GM23338 (cell line): ENCODE measurements at regions not wholly inside any gene's neighbourhood (a gene's known extent, or its start where the extent isn't known, plus 50 kb on each side); places are given as distances from the start of the nearest gene placed in this dataset.

ENCODE experiments used
- CREB1 ChIP-seq: fragments of 250-450 bp; sonication (Bioruptor Pico); IDR thresholded peaks from 2 replicates; pipeline ENCODE4 v1.5.0; 2020; ENCODE audit warnings: low read depth, mild to moderate bottlenecking, moderate library complexity
- EZH2 ChIP-seq: fragments of 200-600 bp; sonication (generic); IDR thresholded peaks from one replicate; pipeline ENCODE4 v1.8.0; 2017; ENCODE audit warnings: antibody characterized with exemption, mild to moderate bottlenecking, low read depth; ENCODE audit not compliant: unreplicated experiment
- EZH2phosphoT487 ChIP-seq: fragments of 200-600 bp; sonication (generic); IDR thresholded peaks from one replicate; pipeline ENCODE4 v1.8.1; 2018; ENCODE audit warnings: antibody characterized with exemption; ENCODE audit not compliant: unreplicated experiment
- JUNB ChIP-seq: IDR thresholded peaks from one replicate; pipeline ENCODE4 v1.6.1; 2016; ENCODE audit warnings: antibody characterized with exemption; ENCODE audit not compliant: unreplicated experiment
- NANOG ChIP-seq: IDR thresholded peaks from 2 replicates; pipeline ENCODE4 v1.6.1; 2016; ENCODE audit warnings: antibody characterized with exemption, borderline replicate concordance
- POLR2AphosphoS5 ChIP-seq: IDR thresholded peaks from 2 replicates; pipeline ENCODE4 v1.6.1; 2016; ENCODE audit warnings: antibody characterized with exemption, low read depth
- STAT1 ChIP-seq: IDR thresholded peaks from one replicate; pipeline ENCODE4 v1.6.1; 2016; ENCODE audit warnings: antibody characterized with exemption; ENCODE audit not compliant: unreplicated experiment
- ZNF114 ChIP-seq: fragments of 250-450 bp; sonication (Bioruptor Pico); IDR thresholded peaks from 2 replicates; pipeline ENCODE4 v1.5.0; 2020; ENCODE audit warnings: mild to moderate bottlenecking, moderate library complexity
- ZNF331 ChIP-seq: fragments of 250-450 bp; sonication (Bioruptor Pico); IDR thresholded peaks from 2 replicates; pipeline ENCODE4 v1.5.0; 2020; ENCODE audit warnings: low read depth, mild to moderate bottlenecking, moderate library complexity
- TF ChIP-seq, protein P1 (sequence below), 2 experiments: fragments of 200-600 bp in 1 of 2; sonication (generic) in 1 of 2; conservative IDR thresholded peaks; 2 replicates each; pipeline versions ENCODE4 v1.5.1 to v1.6.1; 2016 to 2017; ENCODE audit warnings: antibody characterized with exemption in 2 of 2, low read depth in 2 of 2, mild to moderate bottlenecking in 2 of 2, moderate library complexity in 1 of 2
- TF ChIP-seq, protein P2 (sequence below): IDR thresholded peaks from 2 replicates; pipeline ENCODE4 v1.6.1; 2016; ENCODE audit warnings: antibody characterized with exemption
- TF ChIP-seq, protein P3 (sequence below): IDR thresholded peaks from one replicate; pipeline ENCODE4 v1.6.1; 2018; ENCODE audit warnings: antibody characterized with exemption; ENCODE audit not compliant: unreplicated experiment

DNA sequence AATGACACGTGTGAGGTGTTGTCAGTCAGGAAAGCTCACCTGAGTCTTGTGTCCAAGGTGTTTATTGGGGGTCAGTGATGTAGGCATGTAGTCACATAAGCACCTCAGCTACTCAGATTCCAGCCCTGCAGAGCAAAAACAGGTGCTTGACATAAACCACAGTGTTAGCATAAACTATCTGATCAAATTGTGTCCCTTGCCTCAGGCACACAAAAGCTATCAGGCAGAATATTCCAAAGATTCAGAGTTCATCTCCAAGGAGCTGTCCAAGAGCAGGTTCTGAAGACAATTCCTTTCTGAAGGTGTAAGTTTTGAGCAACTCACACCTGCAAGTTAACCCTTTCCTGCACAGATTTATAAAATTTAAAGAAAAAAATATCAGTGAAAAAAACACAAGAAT is 102.2 kb upstream of the ITGA1 start:
- TF ChIP-seq, protein P1, sequence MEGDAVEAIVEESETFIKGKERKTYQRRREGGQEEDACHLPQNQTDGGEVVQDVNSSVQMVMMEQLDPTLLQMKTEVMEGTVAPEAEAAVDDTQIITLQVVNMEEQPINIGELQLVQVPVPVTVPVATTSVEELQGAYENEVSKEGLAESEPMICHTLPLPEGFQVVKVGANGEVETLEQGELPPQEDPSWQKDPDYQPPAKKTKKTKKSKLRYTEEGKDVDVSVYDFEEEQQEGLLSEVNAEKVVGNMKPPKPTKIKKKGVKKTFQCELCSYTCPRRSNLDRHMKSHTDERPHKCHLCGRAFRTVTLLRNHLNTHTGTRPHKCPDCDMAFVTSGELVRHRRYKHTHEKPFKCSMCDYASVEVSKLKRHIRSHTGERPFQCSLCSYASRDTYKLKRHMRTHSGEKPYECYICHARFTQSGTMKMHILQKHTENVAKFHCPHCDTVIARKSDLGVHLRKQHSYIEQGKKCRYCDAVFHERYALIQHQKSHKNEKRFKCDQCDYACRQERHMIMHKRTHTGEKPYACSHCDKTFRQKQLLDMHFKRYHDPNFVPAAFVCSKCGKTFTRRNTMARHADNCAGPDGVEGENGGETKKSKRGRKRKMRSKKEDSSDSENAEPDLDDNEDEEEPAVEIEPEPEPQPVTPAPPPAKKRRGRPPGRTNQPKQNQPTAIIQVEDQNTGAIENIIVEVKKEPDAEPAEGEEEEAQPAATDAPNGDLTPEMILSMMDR (conservative IDR thresholded peaks at IDR 0.05; ENCODE audit: low read depth in 2 of 2): no peak
- TF ChIP-seq EZH2 (no peak), POLR2AphosphoS5 (no peak), NANOG (no peak), CREB1 (CRISPR knock-in tag) (no peak), JUNB (no peak), EZH2phosphoT487 (no peak), ZNF331 (CRISPR knock-in tag) (no peak), STAT1 (no peak), ZNF114 (CRISPR knock-in tag) (no peak)
- TF ChIP-seq, protein P2, sequence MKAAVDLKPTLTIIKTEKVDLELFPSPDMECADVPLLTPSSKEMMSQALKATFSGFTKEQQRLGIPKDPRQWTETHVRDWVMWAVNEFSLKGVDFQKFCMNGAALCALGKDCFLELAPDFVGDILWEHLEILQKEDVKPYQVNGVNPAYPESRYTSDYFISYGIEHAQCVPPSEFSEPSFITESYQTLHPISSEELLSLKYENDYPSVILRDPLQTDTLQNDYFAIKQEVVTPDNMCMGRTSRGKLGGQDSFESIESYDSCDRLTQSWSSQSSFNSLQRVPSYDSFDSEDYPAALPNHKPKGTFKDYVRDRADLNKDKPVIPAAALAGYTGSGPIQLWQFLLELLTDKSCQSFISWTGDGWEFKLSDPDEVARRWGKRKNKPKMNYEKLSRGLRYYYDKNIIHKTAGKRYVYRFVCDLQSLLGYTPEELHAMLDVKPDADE: no peak
- TF ChIP-seq, protein P3, sequence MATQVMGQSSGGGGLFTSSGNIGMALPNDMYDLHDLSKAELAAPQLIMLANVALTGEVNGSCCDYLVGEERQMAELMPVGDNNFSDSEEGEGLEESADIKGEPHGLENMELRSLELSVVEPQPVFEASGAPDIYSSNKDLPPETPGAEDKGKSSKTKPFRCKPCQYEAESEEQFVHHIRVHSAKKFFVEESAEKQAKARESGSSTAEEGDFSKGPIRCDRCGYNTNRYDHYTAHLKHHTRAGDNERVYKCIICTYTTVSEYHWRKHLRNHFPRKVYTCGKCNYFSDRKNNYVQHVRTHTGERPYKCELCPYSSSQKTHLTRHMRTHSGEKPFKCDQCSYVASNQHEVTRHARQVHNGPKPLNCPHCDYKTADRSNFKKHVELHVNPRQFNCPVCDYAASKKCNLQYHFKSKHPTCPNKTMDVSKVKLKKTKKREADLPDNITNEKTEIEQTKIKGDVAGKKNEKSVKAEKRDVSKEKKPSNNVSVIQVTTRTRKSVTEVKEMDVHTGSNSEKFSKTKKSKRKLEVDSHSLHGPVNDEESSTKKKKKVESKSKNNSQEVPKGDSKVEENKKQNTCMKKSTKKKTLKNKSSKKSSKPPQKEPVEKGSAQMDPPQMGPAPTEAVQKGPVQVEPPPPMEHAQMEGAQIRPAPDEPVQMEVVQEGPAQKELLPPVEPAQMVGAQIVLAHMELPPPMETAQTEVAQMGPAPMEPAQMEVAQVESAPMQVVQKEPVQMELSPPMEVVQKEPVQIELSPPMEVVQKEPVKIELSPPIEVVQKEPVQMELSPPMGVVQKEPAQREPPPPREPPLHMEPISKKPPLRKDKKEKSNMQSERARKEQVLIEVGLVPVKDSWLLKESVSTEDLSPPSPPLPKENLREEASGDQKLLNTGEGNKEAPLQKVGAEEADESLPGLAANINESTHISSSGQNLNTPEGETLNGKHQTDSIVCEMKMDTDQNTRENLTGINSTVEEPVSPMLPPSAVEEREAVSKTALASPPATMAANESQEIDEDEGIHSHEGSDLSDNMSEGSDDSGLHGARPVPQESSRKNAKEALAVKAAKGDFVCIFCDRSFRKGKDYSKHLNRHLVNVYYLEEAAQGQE: peak; percentile 64
